ENCODE measurements at regions not wholly inside any gene's neighbourhood (a gene's known extent, or its start where the extent isn't known, plus 50 kb on each side); places are given as distances from the start of the nearest gene placed in this dataset.

GRCh38 chr9:88045686-88046085 lies 71.4 kb upstream of the CDK20 start:
- TF ChIP-seq, protein P1, sequence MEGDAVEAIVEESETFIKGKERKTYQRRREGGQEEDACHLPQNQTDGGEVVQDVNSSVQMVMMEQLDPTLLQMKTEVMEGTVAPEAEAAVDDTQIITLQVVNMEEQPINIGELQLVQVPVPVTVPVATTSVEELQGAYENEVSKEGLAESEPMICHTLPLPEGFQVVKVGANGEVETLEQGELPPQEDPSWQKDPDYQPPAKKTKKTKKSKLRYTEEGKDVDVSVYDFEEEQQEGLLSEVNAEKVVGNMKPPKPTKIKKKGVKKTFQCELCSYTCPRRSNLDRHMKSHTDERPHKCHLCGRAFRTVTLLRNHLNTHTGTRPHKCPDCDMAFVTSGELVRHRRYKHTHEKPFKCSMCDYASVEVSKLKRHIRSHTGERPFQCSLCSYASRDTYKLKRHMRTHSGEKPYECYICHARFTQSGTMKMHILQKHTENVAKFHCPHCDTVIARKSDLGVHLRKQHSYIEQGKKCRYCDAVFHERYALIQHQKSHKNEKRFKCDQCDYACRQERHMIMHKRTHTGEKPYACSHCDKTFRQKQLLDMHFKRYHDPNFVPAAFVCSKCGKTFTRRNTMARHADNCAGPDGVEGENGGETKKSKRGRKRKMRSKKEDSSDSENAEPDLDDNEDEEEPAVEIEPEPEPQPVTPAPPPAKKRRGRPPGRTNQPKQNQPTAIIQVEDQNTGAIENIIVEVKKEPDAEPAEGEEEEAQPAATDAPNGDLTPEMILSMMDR (IDR thresholded peaks at IDR 0.05; ENCODE audit: low read length), result no peak
- no peak for TF ChIP-seq EZH2phosphoT487 (IDR thresholded peaks at IDR 0.05; ENCODE audit: low read length)

All from MM.1S (cell line).